ENCODE measurements at regions not wholly inside any gene's neighbourhood (a gene's known extent, or its start where the extent isn't known, plus 50 kb on each side); places are given as distances from the start of the nearest gene placed in this dataset.

- TF ChIP-seq POLR2A (IDR thresholded peaks at IDR 0.05; ENCODE audit: low read depth, low read length) (no peak), TAF1 (IDR thresholded peaks at IDR 0.05; ENCODE audit: low read depth, low read length) (no peak), POLR2AphosphoS5 (IDR thresholded peaks at IDR 0.05; ENCODE audit: low read depth, low read length) (no peak), POU2F2 (IDR thresholded peaks at IDR 0.05; ENCODE audit: low read depth, low read length) (no peak)
These were observed 64.7 kb downstream of the GPR6 start for GRCh38 chr6:110042670-110043296.
